ENCODE measurements at regions not wholly inside any gene's neighbourhood (a gene's known extent, or its start where the extent isn't known, plus 50 kb on each side); places are given as distances from the start of the nearest gene placed in this dataset.
"Not testable (repeated sequence)": the region's sequence is repeated elsewhere in the genome, so short reads cannot be mapped to it uniquely, and the experiment has no call there.

GRCh38 chr7:120060281-120060680, 212.7 kb upstream of the KCND2 start:
- ChIA-PET CTCF (no interaction called here), POLR2A (no interaction called here)
- Mint-ChIP-seq H3K9me3 (ENCODE audit: low read depth) (peaks cover 7% of the 10 kb centered on the region), H3K4me3 (no peak overlapping the region), H3K27ac (no peak overlapping the region), H3K36me3 (ENCODE audit: low read depth) (no peaks in the 10 kb centered on the region), H3K27me3 (no peaks in the 10 kb centered on the region), H3K4me1 (no peaks in the 10 kb centered on the region)
- DNase-seq, result no peak
- intact Hi-C loops (cut with DNase I, micrococcal nuclease), result no loop called here
- ATAC-seq, result no peak

- no peak overlapping the region for H3K27ac Mint-ChIP-seq
- ChIA-PET POLR2A (no interaction called here), CTCF (no interaction called here)
- no peaks in the 10 kb centered on the region for H3K36me3 Mint-ChIP-seq (ENCODE audit: low read depth)
- H3K9me3 Mint-ChIP-seq (ENCODE audit: low read depth), result peaks cover 7% of the 10 kb centered on the region
- ATAC-seq, result no peak
- no peak overlapping the region for H3K4me3 Mint-ChIP-seq
- DNase-seq, result no peak
- H3K4me1 Mint-ChIP-seq, result no peaks in the 10 kb centered on the region
- H3K27me3 Mint-ChIP-seq, result no peaks in the 10 kb centered on the region
- intact Hi-C loops (cut with DNase I, micrococcal nuclease), result no loop called here
Measured at GRCh38 chr7:120060875-120061274, 212.1 kb upstream of the KCND2 start.

GRCh38 chr7:120064565-120064964, 208.4 kb upstream of the KCND2 start:
- Mint-ChIP-seq H3K27me3 (no peaks in the 10 kb centered on the region), H3K4me3 (no peak overlapping the region), H3K9me3 (ENCODE audit: low read depth) (peaks cover 13% of the 10 kb centered on the region), H3K27ac (no peak overlapping the region), H3K4me1 (no peaks in the 10 kb centered on the region), H3K36me3 (ENCODE audit: low read depth) (no peaks in the 10 kb centered on the region)
- ChIA-PET CTCF (no interaction called here), POLR2A (no interaction called here)
- intact Hi-C loops (cut with DNase I, micrococcal nuclease), result no loop called here
- no peak for DNase-seq
- ATAC-seq, result no peak

- ATAC-seq; H3K36me3 Mint-ChIP-seq (ENCODE audit: low read depth); CTCF ChIA-PET; H3K27ac Mint-ChIP-seq; H3K4me3 Mint-ChIP-seq; H3K27me3 Mint-ChIP-seq; H3K4me1 Mint-ChIP-seq; POLR2A ChIA-PET; DNase-seq; intact Hi-C loops (cut with DNase I, micrococcal nuclease): not testable (repeated sequence)
- H3K9me3 Mint-ChIP-seq (ENCODE audit: low read depth), result peaks cover 13% of the 10 kb centered on the region
Measured at GRCh38 chr7:120066898-120067297, 206.1 kb upstream of the KCND2 start.

GRCh38 chr7:120070201-120070600, 202.8 kb upstream of the KCND2 start:
- ChIA-PET POLR2A (no interaction called here), CTCF (no interaction called here)
- Mint-ChIP-seq H3K9me3 (ENCODE audit: low read depth) (peaks cover 13% of the 10 kb centered on the region), H3K4me3 (no peak overlapping the region), H3K27me3 (no peaks in the 10 kb centered on the region), H3K36me3 (ENCODE audit: low read depth) (no peaks in the 10 kb centered on the region), H3K27ac (no peak overlapping the region), H3K4me1 (no peaks in the 10 kb centered on the region)
- intact Hi-C loops (cut with DNase I, micrococcal nuclease), result no loop called here
- no peak for ATAC-seq
- DNase-seq, result no peak

GRCh38 chr7:120077777-120078176, 195.2 kb upstream of the KCND2 start:
- Mint-ChIP-seq H3K9me3 (ENCODE audit: low read depth) (peaks cover 5% of the 10 kb centered on the region), H3K27me3 (no peaks in the 10 kb centered on the region), H3K4me3 (no peak overlapping the region), H3K4me1 (no peaks in the 10 kb centered on the region), H3K27ac (no peak overlapping the region), H3K36me3 (ENCODE audit: low read depth) (no peaks in the 10 kb centered on the region)
- ATAC-seq, result no peak
- ChIA-PET CTCF (no interaction called here), POLR2A (no interaction called here)
- intact Hi-C loops (cut with DNase I, micrococcal nuclease), result no loop called here
- no peak for DNase-seq

GRCh38 chr7:120079022-120079421, 194.0 kb upstream of the KCND2 start:
- H3K27ac Mint-ChIP-seq, result no peak overlapping the region
- no peaks in the 10 kb centered on the region for H3K4me1 Mint-ChIP-seq
- no peak for ATAC-seq
- no peak for DNase-seq
- no peak overlapping the region for H3K4me3 Mint-ChIP-seq
- POLR2A ChIA-PET, result no interaction called here
- H3K27me3 Mint-ChIP-seq, result no peaks in the 10 kb centered on the region
- H3K9me3 Mint-ChIP-seq (ENCODE audit: low read depth), result peaks cover 7% of the 10 kb centered on the region
- CTCF ChIA-PET, result no interaction called here
- no peaks in the 10 kb centered on the region for H3K36me3 Mint-ChIP-seq (ENCODE audit: low read depth)
- intact Hi-C loops (cut with DNase I, micrococcal nuclease), result no loop called here

GRCh38 chr7:120079704-120080103, 193.3 kb upstream of the KCND2 start:
- Mint-ChIP-seq H3K9me3 (ENCODE audit: low read depth) (peaks cover 7% of the 10 kb centered on the region), H3K36me3 (ENCODE audit: low read depth) (no peaks in the 10 kb centered on the region), H3K4me3 (no peak overlapping the region), H3K27me3 (no peaks in the 10 kb centered on the region), H3K27ac (no peak overlapping the region), H3K4me1 (no peaks in the 10 kb centered on the region)
- ATAC-seq, result no peak
- intact Hi-C loops (cut with DNase I, micrococcal nuclease), result no loop called here
- CTCF ChIA-PET, result no interaction called here
- POLR2A ChIA-PET, result no interaction called here
- DNase-seq, result no peak

- POLR2A ChIA-PET; ATAC-seq; intact Hi-C loops (cut with DNase I, micrococcal nuclease); DNase-seq; H3K4me1 Mint-ChIP-seq; H3K36me3 Mint-ChIP-seq (ENCODE audit: low read depth); H3K9me3 Mint-ChIP-seq (ENCODE audit: low read depth); H3K27ac Mint-ChIP-seq; H3K4me3 Mint-ChIP-seq; CTCF ChIA-PET; H3K27me3 Mint-ChIP-seq: not testable (repeated sequence)
Measured at GRCh38 chr7:120086468-120086867, 186.5 kb upstream of the KCND2 start.

- intact Hi-C loops (cut with DNase I, micrococcal nuclease), result no loop called here
- no peak for ATAC-seq
- POLR2A ChIA-PET, result no interaction called here
- CTCF ChIA-PET, result no interaction called here
- no peak overlapping the region for H3K4me3 Mint-ChIP-seq
- H3K36me3 Mint-ChIP-seq (ENCODE audit: low read depth), result no peaks in the 10 kb centered on the region
- H3K4me1 Mint-ChIP-seq, result no peaks in the 10 kb centered on the region
- H3K27ac Mint-ChIP-seq, result no peak overlapping the region
- no peaks in the 10 kb centered on the region for H3K27me3 Mint-ChIP-seq
- no peak for DNase-seq
- H3K9me3 Mint-ChIP-seq (ENCODE audit: low read depth), result peaks cover 2% of the 10 kb centered on the region
Measured at GRCh38 chr7:120089968-120090367, 183.0 kb upstream of the KCND2 start.

- Mint-ChIP-seq H3K9me3 (ENCODE audit: low read depth) (no peaks in the 10 kb centered on the region), H3K27ac (no peak overlapping the region), H3K36me3 (ENCODE audit: low read depth) (no peaks in the 10 kb centered on the region), H3K4me3 (no peak overlapping the region), H3K27me3 (no peaks in the 10 kb centered on the region), H3K4me1 (no peaks in the 10 kb centered on the region)
- CTCF ChIA-PET, result no interaction called here
- ATAC-seq (no peak), DNase-seq (no peak)
- POLR2A ChIA-PET, result no interaction called here
- intact Hi-C loops (cut with DNase I, micrococcal nuclease), result no loop called here
Measured at GRCh38 chr7:120091807-120092206, 181.2 kb upstream of the KCND2 start.

- no peak for ATAC-seq
- Mint-ChIP-seq H3K36me3 (ENCODE audit: low read depth) (no peaks in the 10 kb centered on the region), H3K27me3 (no peaks in the 10 kb centered on the region), H3K27ac (no peak overlapping the region), H3K9me3 (ENCODE audit: low read depth) (peaks cover 1% of the 10 kb centered on the region), H3K4me3 (no peak overlapping the region), H3K4me1 (no peaks in the 10 kb centered on the region)
- intact Hi-C loops (cut with DNase I, micrococcal nuclease), result no loop called here
- no peak for DNase-seq
- CTCF ChIA-PET, result no interaction called here
- POLR2A ChIA-PET, result no interaction called here
Measured at GRCh38 chr7:120097020-120097419, 176.0 kb upstream of the KCND2 start.

- no peak overlapping the region for H3K4me3 Mint-ChIP-seq
- ChIA-PET CTCF (no interaction called here), POLR2A (no interaction called here)
- DNase-seq, result no peak
- no peak overlapping the region for H3K27ac Mint-ChIP-seq
- no peak for ATAC-seq
- H3K4me1 Mint-ChIP-seq, result no peaks in the 10 kb centered on the region
- intact Hi-C loops (cut with DNase I, micrococcal nuclease), result no loop called here
- no peaks in the 10 kb centered on the region for H3K36me3 Mint-ChIP-seq (ENCODE audit: low read depth)
- H3K27me3 Mint-ChIP-seq, result no peaks in the 10 kb centered on the region
- peaks cover 1% of the 10 kb centered on the region for H3K9me3 Mint-ChIP-seq (ENCODE audit: low read depth)
Measured at GRCh38 chr7:120097774-120098173, 175.2 kb upstream of the KCND2 start.

Data from activated CD4-positive, alpha-beta T cell treated with anti-CD3 and anti-CD28 coated beads for 36 hours (primary cell).